HG03095 (cell line): ENCODE measurements at regions not wholly inside any gene's neighbourhood (a gene's known extent, or its start where the extent isn't known, plus 50 kb on each side); places are given as distances from the start of the nearest gene placed in this dataset.
"Not testable (repeated sequence)": the region's sequence is repeated elsewhere in the genome, so short reads cannot be mapped to it uniquely, and the experiment has no call there.

Source experiments
- ATAC-seq: cut with Tn5 transposase; IDR thresholded peaks from one replicate; pipeline ENCODE4 v1.9.1; 2021; ENCODE audit warnings: moderate library complexity; ENCODE audit not compliant: unreplicated experiment

- ATAC-seq: no peak
Observed at GRCh38 chr6:74534465-74535211, 671.2 kb downstream of the COL12A1 start.

DNA sequence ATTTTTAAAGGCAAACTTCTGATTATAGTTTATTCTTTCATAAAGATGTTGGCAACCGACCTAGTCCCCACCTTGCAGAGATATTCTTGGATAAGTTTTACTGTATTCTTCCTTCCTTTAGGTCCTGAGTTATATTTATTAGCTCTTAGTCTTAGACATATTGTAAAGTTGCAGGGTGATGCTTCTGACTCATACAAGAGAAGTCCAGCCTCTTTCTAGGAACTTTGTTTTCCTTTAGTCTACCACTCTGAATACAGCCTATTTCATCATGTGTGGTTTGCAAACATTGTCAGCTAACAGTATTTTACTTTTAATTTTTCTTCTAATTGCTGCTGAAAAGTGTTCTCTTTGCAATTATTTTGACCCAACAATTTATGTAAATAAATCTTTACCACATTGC is 686.7 kb downstream of the COL12A1 start:
- ATAC-seq: no peak

DNA sequence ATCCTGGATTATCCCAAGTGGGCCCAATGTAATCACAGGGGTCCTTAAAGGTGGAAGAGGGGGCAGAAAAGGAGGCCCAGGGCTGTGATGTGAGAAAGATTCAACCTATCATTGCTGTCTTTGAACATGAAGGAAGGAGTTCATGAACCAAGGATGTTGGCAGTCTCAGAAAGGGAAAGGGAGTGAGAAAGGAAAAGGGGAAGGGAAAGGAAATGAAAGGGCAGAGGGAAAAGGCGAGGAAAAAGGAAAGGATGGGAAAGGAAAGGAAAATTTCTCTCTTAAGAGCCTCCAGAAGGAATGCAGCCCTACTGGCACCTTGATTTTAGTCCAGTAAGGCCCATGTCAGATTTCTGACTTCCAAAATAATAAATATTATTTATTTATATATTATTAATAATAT is 687.8 kb downstream of the COL12A1 start:
- no peak for ATAC-seq

GRCh38 chr6:74510878-74511277 is 695.0 kb downstream of the COL12A1 start:
- ATAC-seq: no peak

DNA sequence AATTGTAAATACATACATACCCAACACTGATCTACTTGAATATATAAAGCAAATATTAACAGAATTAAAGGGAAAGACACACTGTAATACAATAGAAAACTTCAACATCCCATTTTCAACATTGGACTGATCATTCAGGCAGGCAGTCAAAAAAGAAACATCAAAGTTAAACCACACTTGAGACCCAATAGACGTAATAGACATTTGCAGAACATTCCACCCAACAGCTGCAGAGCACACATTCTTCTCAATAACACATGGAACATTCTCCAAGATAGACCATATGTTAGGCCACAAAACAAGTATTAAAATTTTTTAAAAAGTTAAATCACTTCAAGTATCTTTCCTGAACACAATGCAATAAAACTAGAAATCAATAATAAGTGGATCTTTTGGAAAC is 698.2 kb downstream of the COL12A1 start:
- no peak for ATAC-seq

DNA sequence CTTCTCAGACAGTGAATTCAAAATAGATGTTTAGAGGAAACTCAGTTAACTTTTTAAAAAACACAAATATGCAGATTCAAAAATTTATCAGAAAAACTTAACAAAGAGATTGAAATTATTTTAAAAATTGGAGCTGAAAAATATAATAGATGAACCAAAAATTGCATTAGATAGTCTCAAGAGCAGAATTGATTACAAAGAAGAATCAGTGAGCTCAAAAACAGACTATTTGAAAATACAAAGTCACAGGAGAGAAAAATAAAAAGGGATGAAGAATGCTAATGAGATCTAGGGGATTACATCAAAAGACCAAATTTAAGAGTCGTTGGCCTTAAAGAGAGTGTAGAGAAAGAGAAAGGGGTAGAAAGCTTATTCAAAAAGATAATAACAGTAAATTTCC is 700.5 kb downstream of the COL12A1 start:
- no peak for ATAC-seq

DNA sequence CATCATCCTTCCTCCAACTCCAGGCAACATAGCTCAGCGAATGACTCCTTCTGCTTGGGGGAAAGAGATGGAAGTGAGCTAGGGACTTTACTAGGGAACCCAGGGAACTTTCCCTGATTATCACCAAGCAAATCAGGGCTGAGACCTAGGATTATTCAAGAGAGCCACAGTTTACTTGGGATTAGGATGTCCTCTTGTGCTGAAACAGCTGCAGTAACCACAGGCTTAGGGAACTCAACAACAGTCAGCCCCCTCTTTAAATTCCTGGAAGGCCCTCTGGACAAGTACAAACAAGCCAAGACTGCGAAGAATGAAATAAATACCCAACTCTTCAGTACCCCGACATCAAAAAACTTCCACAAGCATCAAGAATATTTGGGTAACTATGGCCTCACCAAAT is 700.9 kb downstream of the COL12A1 start:
- no peak for ATAC-seq

- ATAC-seq: no peak
Observed at GRCh38 chr6:74492587-74492986, 713.3 kb downstream of the COL12A1 start.

GRCh38 chr6:74491844-74492374 is 713.9 kb downstream of the COL12A1 start:
- ATAC-seq: no peak

GRCh38 chr6:74488726-74489125 is 717.1 kb downstream of the COL12A1 start:
- not testable (repeated sequence) for ATAC-seq

DNA sequence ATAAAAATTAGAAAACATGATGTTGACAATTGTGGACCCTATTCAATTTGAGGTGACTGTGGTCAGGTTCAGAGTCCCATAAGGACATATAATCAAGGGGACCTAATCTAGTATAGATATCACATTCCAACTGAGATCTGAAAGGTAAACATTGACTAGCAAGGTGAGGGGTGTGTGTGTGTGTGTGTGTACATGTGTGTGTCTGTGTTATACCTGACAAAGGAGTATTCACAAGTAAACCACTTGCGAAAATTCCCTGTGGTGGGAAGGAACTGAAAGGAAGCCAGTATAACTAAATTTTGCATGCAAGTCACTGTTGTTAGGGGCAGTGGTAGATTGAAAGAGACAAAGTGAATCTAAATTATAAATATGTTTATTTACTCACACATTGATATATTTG is 723.7 kb downstream of the COL12A1 start:
- no peak for ATAC-seq

DNA sequence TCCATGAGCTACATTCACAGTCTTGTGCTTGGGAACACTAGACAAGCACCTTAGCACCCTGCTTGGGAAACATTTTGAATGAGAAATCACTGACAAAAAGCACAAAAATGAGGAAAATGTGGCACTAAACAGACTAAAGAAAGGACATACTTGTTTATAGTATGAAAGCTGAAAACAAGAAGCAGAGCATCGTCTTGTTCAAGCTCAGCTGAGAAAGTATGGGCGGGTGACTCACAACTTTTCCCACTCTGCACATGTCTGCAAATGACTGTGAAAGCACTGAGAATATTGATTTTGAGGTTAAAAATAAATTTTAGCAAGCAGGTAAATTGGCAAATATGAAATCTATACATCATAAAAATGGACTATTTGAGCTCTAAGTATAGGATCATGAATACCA is 725.3 kb downstream of the COL12A1 start:
- no peak for ATAC-seq

- no peak for ATAC-seq
Observed at GRCh38 chr6:74479960-74480359, 725.9 kb downstream of the COL12A1 start.

- no peak for ATAC-seq
Observed at GRCh38 chr6:74479420-74479819, 726.4 kb downstream of the COL12A1 start.

DNA sequence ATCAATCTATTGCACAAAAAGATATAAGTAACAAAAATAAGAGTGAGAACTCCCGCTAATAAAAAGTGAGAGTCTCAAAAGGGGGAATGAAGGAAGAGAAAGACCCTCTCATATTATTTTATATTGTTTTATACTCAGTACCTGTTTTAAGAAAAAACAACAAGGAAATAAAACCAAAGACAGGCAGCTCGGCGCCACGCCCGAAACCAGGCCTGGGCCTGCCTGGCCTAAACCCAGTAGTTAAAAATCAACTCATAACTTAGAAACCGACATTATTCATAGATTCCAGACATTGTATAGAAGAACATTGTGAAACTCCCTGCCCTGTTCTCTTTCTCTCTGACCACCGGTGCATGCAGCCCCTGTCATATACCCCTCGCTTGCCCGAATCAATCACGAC is 731.8 kb downstream of the COL12A1 start:
- not testable (repeated sequence) for ATAC-seq

DNA sequence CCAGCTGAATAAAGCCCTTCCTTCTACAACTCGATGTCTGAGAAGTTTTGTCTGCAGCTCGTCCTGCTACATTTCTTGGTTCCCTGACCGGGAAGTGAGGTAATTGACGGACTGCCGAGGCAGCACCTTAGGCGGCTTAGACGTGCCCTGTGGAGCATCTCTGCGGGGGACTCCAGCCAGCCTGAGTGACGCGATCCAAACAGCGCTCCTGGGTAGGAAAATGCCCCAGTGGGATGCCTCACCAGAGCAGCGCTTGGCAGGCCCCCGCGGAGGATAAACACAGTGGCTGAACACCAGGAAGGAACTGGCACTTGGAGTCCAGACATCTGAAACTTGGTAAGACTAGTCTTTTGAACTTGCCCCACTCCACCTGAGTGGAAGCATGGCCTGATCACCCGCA is 737.3 kb downstream of the COL12A1 start:
- not testable (repeated sequence) for ATAC-seq

- no peak for ATAC-seq
Observed at GRCh38 chr6:74467533-74468215, 738.2 kb downstream of the COL12A1 start.

GRCh38 chr6:74466572-74466971 is 739.3 kb downstream of the COL12A1 start:
- ATAC-seq: no peak

- ATAC-seq: no peak
Observed at GRCh38 chr6:74459260-74459659, 746.6 kb downstream of the COL12A1 start.

GRCh38 chr6:74458536-74458935 is 747.3 kb downstream of the COL12A1 start:
- ATAC-seq: no peak

GRCh38 chr6:74455786-74456185 is 750.1 kb downstream of the COL12A1 start:
- ATAC-seq: no peak

DNA sequence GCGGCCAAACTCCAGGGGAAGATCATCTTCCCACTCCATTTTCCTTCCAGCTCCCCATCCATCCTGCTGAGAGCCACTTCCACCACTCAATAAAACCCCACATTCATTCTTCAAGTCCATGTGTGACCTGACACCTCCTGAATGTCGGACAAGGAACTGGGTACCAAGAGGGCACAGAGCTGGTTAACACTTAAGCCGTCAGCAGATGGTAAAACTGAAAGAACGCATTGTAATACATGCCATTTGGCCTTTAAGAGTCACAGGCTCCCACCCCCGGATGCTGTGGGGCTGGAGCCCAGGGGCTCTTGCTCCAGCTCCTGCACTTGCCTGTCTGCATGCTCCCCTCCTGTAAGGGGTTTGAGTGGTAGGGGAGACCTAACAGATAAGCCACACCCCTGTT is 753.9 kb downstream of the COL12A1 start:
- ATAC-seq: no peak
